Activated naive CD8-positive, alpha-beta T cell treated with anti-CD3 and anti-CD28 coated beads, Interleukin-2, amount 50 U/mL, for 24 hours (primary cell): ENCODE measurements at regions not wholly inside any gene's neighbourhood (a gene's known extent, or its start where the extent isn't known, plus 50 kb on each side); places are given as distances from the start of the nearest gene placed in this dataset.
"Not testable (repeated sequence)": the region's sequence is repeated elsewhere in the genome, so short reads cannot be mapped to it uniquely, and the experiment has no call there.

Source experiments
- ATAC-seq: fragments of 150-1000 bp; cut with Tn5 transposase; one replicate; pipeline ENCODE4 v1.10.0; 2021
- DNase-seq: peaks from one replicate; pipeline ENCODE4 v3.0.0; 2021
- H3K27ac Mint-ChIP-seq: one replicate; pipeline ENCODE4 v1.8.0; 2021; ENCODE audit warnings: mild to moderate bottlenecking, mixed read lengths
- H3K27me3 Mint-ChIP-seq: one replicate; pipeline ENCODE4 v1.8.0; 2021; ENCODE audit warnings: mixed read lengths
- H3K36me3 Mint-ChIP-seq: one replicate; pipeline ENCODE4 v1.8.0; 2021; ENCODE audit warnings: low read depth, mixed read lengths
- H3K4me1 Mint-ChIP-seq: one replicate; pipeline ENCODE4 v1.8.0; 2021; ENCODE audit warnings: mixed read lengths
- H3K4me3 Mint-ChIP-seq: one replicate; pipeline ENCODE4 v1.8.0; 2021; ENCODE audit warnings: mild to moderate bottlenecking, moderate library complexity, mixed read lengths
- H3K9me3 Mint-ChIP-seq: one replicate; pipeline ENCODE4 v1.8.0; 2021; ENCODE audit warnings: mixed read lengths

DNA sequence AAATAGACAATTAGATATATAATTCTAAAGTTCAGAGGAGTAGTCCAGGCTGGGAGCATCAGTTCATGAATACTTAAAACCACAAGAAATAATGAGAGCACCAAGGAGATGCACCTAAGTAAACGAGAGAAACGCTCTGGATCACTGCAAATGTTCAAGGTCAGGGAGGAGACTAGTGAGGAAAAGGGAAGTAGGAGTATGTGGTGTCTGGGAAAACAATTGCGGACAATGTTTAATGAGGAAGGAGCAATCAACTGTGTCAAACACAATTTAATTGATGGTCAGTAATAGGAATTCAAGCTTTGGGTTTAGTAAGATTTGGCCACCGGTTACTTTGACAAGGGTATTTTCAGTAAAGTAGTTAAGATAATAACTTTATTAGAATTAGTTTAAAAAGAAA is 652.2 kb downstream of the DACH1 start:
- no peak for ATAC-seq
- Mint-ChIP-seq H3K27me3 (peaks cover 1% of the 10 kb centered on the region), H3K36me3 (no peaks in the 10 kb centered on the region), H3K4me1 (no peaks in the 10 kb centered on the region), H3K27ac (no peak overlapping the region), H3K9me3 (peaks cover 11% of the 10 kb centered on the region), H3K4me3 (no peak overlapping the region)
- no peak for DNase-seq

DNA sequence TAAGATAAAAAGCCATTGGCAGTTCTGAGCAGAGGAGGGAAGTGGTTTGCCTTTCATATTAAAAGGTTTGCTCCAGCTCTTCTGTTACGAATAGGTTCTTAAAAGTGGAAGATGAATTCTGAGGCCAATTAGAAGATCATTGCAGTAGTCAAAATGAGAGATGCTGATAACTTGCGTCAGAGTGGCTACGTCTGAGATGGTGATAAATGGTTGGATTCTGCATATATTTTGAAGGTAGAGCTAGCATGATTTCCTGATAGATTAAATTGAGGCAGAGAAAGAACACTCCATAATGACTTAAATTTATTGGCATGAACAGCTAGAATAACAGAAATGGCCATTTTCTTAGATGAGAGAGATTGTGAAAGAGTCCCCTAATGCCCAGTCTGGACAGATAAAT is 652.6 kb downstream of the DACH1 start:
- Mint-ChIP-seq H3K27me3 (peaks cover 1% of the 10 kb centered on the region), H3K27ac (no peak overlapping the region), H3K9me3 (peaks cover 11% of the 10 kb centered on the region), H3K36me3 (no peaks in the 10 kb centered on the region), H3K4me1 (no peaks in the 10 kb centered on the region), H3K4me3 (no peak overlapping the region)
- no peak for ATAC-seq
- no peak for DNase-seq

DNA sequence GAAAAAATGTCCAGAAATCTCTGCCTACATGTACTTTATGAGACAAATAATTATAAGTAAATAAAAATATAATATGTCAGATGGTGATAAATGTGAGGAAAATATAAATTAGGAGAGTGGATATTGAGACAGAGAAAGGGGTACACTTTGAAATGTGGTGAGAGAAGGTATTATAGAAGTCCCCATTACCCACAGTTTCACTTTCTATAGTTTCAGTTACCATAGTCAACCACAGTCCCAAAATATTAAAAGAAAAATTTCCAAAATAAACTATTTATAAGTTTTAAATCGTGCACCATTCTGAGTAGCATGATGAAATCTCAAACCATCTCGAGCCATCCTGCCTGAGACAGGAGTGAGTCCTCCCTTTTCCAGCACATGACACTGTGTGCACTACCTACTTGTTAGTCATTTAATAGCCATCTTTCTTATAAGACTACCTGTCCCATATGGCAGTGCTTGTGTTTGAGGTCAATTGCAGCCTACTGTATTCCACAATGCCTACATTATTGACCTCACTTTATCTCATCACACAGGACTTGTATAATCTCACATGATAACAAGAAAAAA is 653.7 kb downstream of the DACH1 start:
- Mint-ChIP-seq H3K9me3 (peaks cover 11% of the 10 kb centered on the region), H3K27ac (no peak overlapping the region), H3K27me3 (peaks cover 1% of the 10 kb centered on the region), H3K4me1 (no peaks in the 10 kb centered on the region), H3K36me3 (no peaks in the 10 kb centered on the region), H3K4me3 (no peak overlapping the region)
- ATAC-seq (no peak), DNase-seq (no peak)

DNA sequence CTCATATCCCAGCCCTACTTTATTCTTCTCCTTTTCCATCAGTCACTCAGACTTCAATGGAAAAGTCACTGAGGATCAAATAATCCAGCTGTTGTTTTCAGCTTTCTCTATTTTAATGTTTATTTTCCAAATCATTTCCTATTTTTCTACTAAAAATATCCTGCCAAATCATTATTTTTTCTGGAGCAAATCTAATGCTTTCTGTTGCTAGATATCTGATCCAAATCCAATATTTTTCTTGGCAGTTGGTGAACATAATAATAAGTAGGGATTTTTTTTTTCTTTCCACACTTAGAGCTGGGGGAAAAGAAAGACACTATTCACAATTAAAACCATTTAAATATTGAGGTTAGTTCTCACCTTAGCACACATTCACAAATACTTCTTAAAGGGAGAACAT is 656.1 kb downstream of the DACH1 start:
- Mint-ChIP-seq H3K4me1 (no peaks in the 10 kb centered on the region), H3K27ac (no peak overlapping the region), H3K36me3 (no peaks in the 10 kb centered on the region), H3K4me3 (no peak overlapping the region), H3K27me3 (peaks cover 1% of the 10 kb centered on the region), H3K9me3 (peaks cover 15% of the 10 kb centered on the region)
- no peak for DNase-seq
- ATAC-seq, result no peak

DNA sequence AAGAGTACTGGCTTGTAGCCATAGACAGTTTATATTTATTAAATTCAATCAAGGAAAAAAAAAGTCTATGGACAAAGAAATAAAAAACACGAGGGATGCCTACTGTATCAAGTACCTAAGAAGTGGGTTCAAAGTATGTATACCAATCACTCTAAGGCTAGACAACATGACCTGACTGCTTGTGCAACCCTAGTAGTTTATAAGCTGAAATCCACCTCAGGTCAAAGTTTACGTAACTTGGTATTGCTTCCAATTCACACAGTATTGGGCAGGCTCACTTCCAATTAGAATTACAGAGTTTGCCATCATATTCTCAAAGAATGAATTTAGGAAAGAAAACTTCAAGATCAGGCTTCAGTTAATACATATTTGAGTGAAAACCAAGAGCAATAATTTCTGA is 657.8 kb downstream of the DACH1 start:
- no peaks in the 10 kb centered on the region for H3K4me1 Mint-ChIP-seq
- DNase-seq (no peak), ATAC-seq (no peak)
- peaks cover 9% of the 10 kb centered on the region for H3K9me3 Mint-ChIP-seq
- H3K27me3 Mint-ChIP-seq, result peaks cover 1% of the 10 kb centered on the region
- no peak overlapping the region for H3K27ac Mint-ChIP-seq
- H3K36me3 Mint-ChIP-seq, result no peaks in the 10 kb centered on the region
- no peak overlapping the region for H3K4me3 Mint-ChIP-seq

DNA sequence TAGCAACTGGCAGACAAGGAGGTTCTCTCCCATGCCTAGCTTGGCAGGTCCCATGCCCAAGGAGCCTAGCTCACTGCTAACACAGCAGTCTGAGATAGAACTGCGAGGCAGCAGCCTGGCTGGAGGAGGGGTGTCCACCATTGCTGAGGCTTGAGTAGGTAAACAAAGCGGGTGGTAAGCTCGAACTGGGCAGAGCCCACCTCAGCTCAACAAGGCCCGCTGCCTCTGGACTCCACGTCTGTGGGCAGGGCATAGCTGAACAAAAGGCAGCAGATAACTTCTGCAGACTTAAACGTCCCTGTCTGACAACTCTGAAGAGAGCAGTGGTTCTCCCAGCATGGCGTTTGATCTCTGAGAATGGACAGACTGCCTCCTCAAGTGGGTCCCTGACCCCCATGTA is 682.4 kb downstream of the DACH1 start:
- H3K27me3 Mint-ChIP-seq, ATAC-seq, H3K36me3 Mint-ChIP-seq, DNase-seq, H3K4me3 Mint-ChIP-seq, H3K27ac Mint-ChIP-seq, H3K4me1 Mint-ChIP-seq: not testable (repeated sequence)
- H3K9me3 Mint-ChIP-seq, result peaks cover 11% of the 10 kb centered on the region

DNA sequence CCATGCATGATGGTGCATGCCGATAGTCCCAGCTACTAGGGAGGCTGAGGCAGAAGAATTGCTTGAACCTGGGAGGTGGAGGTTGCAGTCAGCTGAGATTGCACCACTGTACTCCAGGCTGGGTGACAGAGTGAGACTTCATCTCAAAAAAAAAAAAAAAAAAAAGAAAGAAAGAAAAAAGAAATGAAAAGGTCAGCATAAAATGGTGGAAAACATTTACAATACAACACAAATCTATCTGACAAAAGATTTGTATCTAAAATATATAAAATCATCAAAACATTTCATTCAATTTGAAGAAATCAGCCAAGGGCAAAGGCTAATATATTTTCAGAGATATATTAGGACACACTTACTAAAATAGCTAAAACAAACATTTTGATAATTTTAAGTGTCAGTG is 683.7 kb downstream of the DACH1 start:
- not testable (repeated sequence) for H3K36me3 Mint-ChIP-seq, H3K27me3 Mint-ChIP-seq, H3K9me3 Mint-ChIP-seq, H3K27ac Mint-ChIP-seq, ATAC-seq, DNase-seq, H3K4me1 Mint-ChIP-seq, H3K4me3 Mint-ChIP-seq

DNA sequence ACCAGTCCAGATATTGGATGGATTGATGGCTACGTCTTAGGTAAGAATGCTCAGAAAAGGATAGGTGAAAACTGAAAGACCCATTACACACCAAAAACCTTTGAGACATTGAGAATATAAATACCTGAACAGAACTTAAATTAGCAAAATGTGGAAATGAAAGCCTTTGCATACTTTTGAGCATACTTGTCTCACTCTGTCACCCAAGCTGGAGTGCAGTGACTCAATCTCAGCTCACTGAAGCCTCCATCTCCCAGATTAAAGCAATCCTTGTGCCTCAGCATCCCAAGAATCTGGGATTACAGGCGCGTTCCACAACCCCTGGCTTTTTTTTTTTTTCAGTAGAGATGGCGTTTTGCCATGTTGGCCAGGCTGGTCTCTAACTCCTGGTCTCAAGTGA is 695.3 kb downstream of the DACH1 start:
- Mint-ChIP-seq H3K27me3 (no peaks in the 10 kb centered on the region), H3K27ac (no peak overlapping the region), H3K4me1 (no peaks in the 10 kb centered on the region), H3K4me3 (no peak overlapping the region), H3K9me3 (peaks cover 8% of the 10 kb centered on the region), H3K36me3 (no peaks in the 10 kb centered on the region)
- DNase-seq (no peak), ATAC-seq (no peak)

DNA sequence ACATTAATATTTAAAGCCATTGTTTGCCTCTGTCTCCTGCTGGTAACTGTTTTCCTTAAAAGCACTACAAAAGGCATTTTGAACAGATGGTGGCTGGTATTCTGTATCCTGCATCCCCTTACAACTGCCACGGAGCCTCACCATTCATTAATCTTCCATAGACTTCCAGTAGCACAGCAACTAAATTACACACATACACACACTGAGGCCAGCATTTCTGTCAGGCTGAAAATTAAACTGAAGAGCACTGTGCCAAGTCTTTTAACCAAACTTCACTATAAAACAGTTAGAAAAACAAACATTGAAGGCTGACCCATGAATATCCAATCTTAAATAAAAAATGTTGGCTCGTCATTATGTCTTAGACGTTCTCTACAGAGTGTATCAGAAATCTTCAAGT is 697.8 kb downstream of the DACH1 start:
- no peak for ATAC-seq
- Mint-ChIP-seq H3K36me3 (no peaks in the 10 kb centered on the region), H3K27ac (no peak overlapping the region), H3K27me3 (no peaks in the 10 kb centered on the region), H3K4me1 (no peaks in the 10 kb centered on the region), H3K9me3 (peaks cover 4% of the 10 kb centered on the region), H3K4me3 (no peak overlapping the region)
- DNase-seq, result no peak

DNA sequence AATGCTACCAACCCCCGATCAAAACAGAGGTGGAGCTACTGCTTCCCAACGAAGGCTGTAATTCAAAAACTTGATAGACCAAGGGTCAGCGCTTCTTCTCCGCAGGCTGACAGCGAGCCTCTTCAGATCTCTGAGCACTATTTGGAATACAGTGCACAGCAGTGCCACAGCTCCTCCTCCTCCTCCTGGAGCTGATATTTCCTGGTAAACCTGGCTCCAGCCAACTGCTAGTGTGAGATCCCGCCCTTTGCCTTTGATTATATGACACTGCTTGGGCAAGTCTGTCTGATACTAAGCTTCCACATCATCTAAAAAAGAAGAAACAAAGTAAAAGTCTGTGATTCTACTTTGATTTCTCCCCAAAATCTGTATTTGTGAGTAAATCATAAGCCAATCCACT is 710.5 kb downstream of the DACH1 start:
- H3K4me3 Mint-ChIP-seq, result no peak overlapping the region
- no peaks in the 10 kb centered on the region for H3K36me3 Mint-ChIP-seq
- H3K27me3 Mint-ChIP-seq, result no peaks in the 10 kb centered on the region
- ATAC-seq (no peak), DNase-seq (no peak)
- H3K27ac Mint-ChIP-seq, result no peak overlapping the region
- H3K4me1 Mint-ChIP-seq, result no peaks in the 10 kb centered on the region
- H3K9me3 Mint-ChIP-seq, result peaks cover 7% of the 10 kb centered on the region

DNA sequence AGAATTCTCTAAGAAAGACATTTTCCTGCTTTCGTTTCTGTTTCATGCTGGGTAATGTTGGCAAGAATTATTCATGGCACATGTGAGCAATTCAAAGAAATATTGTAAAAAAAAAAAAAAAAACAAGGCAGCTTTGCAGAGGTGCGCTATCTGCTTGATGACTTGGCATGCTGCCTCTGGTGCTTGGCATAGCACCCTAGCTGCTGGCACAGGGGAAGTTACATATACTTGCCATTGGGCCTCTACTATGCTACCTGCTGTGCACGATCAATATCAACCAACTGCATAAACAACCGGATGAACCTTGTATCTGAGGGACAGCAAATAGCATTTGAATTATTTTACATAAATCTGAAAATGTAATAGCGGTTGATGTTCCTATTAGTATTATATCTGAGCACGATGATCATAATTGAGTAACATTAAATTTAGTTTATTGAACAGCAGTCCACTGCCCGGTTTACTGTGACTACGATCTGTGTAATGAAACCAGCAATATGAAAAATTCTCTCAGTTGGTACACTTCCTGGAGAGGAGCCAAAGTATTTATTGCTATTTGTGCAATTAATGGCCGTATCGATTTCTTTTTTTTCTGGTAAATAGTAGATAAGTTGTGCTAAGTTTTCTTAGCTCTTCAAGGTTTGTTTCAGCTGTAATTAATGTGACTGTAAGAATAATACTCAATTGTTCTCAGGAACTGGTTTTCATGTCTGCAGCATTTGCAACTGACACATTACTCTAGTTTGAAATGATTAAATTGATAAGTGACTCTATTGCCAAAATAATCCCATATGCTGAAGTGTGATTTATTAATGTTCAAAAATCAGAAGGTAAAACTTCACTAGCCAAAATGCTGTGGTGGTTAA is 717.3 kb downstream of the DACH1 start:
- H3K4me3 Mint-ChIP-seq, result no peak overlapping the region
- H3K36me3 Mint-ChIP-seq, result no peaks in the 10 kb centered on the region
- H3K4me1 Mint-ChIP-seq, result no peaks in the 10 kb centered on the region
- no peak for ATAC-seq
- H3K9me3 Mint-ChIP-seq, result peaks cover 6% of the 10 kb centered on the region
- H3K27ac Mint-ChIP-seq, result no peak overlapping the region
- H3K27me3 Mint-ChIP-seq, result no peaks in the 10 kb centered on the region
- DNase-seq, result no peak

DNA sequence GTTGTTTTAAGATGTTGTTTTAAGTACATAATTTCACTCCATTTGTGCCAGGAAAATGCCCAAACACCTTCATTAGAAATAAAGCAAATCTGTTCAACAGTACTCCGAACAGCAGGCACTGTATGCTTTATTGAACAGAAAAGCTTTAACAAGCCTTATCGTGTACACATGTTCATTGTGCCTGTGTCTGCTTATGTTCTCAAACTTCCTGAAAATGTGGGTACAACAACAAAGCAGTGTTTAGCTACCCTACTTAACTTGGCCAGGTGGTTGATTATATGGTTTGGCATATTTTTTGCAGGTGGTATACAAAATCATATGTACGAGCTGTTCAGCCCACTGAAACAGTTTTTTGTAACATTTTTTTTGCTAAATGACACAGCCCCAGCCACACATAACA is 718.0 kb downstream of the DACH1 start:
- no peaks in the 10 kb centered on the region for H3K27me3 Mint-ChIP-seq
- ATAC-seq (no peak), DNase-seq (no peak)
- H3K27ac Mint-ChIP-seq, result no peak overlapping the region
- peaks cover 3% of the 10 kb centered on the region for H3K9me3 Mint-ChIP-seq
- H3K4me1 Mint-ChIP-seq, result no peaks in the 10 kb centered on the region
- H3K4me3 Mint-ChIP-seq, result no peak overlapping the region
- no peaks in the 10 kb centered on the region for H3K36me3 Mint-ChIP-seq

DNA sequence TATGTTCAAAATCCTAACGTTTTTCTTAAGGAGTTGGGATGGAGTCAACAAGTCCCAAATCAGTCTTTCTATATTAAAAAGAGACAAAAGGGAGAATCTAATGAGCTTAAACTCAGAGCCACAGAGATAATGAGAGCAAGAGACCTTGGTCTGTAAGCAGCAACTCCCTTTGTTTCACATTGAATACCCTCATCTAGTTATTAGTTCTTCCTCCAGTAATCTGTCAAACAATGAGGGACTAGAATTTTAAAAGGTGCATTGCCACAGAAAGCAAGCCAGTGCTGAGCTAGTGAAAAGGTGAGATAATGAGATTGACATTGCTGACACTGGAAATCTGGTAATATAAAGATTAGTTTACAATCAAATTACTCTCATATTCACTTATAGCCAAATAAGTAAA is 718.6 kb downstream of the DACH1 start:
- no peaks in the 10 kb centered on the region for H3K4me1 Mint-ChIP-seq
- H3K27ac Mint-ChIP-seq, result no peak overlapping the region
- peaks cover 3% of the 10 kb centered on the region for H3K9me3 Mint-ChIP-seq
- H3K4me3 Mint-ChIP-seq, result no peak overlapping the region
- no peak for DNase-seq
- ATAC-seq, result no peak
- no peaks in the 10 kb centered on the region for H3K27me3 Mint-ChIP-seq
- H3K36me3 Mint-ChIP-seq, result no peaks in the 10 kb centered on the region

DNA sequence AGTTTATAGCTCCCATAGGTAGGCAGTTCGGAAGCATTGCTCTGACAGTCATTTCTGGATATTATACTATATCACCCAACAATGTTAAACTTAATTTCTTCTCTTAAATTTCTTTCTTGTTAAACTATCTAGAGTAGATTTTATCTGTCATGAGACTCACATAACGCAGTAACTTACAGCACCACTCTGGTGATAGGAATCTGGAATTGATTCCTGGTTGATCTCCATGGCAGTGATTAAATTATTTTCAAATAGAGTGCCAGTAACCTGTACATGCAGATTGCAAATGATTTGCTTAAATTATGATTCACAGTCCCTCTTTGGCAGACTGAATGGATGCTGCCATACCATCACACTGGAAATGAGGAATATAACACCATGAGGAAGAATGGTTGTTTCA is 722.1 kb downstream of the DACH1 start:
- H3K36me3 Mint-ChIP-seq, result no peaks in the 10 kb centered on the region
- DNase-seq (no peak), ATAC-seq (no peak)
- H3K4me3 Mint-ChIP-seq, result no peak overlapping the region
- no peak overlapping the region for H3K27ac Mint-ChIP-seq
- H3K9me3 Mint-ChIP-seq, result no peaks in the 10 kb centered on the region
- no peaks in the 10 kb centered on the region for H3K27me3 Mint-ChIP-seq
- no peaks in the 10 kb centered on the region for H3K4me1 Mint-ChIP-seq

DNA sequence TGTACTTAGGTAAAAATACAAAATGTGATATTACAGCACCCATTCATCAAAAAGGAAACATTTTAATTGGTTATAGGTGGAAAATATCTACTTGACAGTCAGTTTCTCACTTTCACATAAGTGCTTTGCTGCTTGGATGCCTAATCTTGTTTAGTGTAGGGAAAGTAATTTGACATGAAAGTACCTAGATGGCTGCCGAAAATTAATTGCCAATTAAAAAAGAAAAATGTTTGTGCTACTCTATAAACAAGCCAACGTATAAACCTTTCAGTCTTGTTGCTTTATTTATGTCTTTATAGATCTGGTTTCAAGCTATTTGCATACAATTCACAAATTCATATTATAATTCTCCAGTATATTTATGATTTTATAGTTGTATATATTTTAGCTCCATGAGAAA is 729.9 kb downstream of the DACH1 start:
- Mint-ChIP-seq H3K4me1 (no peaks in the 10 kb centered on the region), H3K27ac (no peak overlapping the region), H3K36me3 (no peaks in the 10 kb centered on the region), H3K27me3 (no peaks in the 10 kb centered on the region), H3K4me3 (no peak overlapping the region), H3K9me3 (peaks cover 8% of the 10 kb centered on the region)
- no peak for DNase-seq
- ATAC-seq, result no peak
